ENCODE measurements at regions not wholly inside any gene's neighbourhood (a gene's known extent, or its start where the extent isn't known, plus 50 kb on each side); places are given as distances from the start of the nearest gene placed in this dataset.

DNA sequence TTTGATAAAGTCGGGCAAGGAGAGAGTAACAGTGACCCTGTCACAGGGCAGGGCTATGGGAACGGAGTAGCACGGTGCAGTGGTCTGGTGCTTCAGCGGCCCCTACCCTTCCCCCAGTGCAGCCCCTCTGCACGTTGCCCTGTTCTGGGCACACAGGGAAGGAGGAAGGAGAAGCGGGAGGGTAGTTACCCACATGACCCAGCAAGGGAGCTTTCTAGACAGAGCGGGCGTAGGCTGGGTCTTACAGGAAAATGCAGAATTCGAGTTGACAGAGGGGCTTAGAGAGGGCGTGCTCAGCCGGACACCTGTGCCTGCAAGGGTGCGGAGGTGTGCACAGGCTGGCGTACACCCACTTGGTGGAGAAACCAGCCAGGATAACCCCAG is 341.2 kb downstream of the NPHP4 start:
- no peak for TF ChIP-seq POLR2A (IDR thresholded peaks at IDR 0.05)
- TF ChIP-seq, protein P1, sequence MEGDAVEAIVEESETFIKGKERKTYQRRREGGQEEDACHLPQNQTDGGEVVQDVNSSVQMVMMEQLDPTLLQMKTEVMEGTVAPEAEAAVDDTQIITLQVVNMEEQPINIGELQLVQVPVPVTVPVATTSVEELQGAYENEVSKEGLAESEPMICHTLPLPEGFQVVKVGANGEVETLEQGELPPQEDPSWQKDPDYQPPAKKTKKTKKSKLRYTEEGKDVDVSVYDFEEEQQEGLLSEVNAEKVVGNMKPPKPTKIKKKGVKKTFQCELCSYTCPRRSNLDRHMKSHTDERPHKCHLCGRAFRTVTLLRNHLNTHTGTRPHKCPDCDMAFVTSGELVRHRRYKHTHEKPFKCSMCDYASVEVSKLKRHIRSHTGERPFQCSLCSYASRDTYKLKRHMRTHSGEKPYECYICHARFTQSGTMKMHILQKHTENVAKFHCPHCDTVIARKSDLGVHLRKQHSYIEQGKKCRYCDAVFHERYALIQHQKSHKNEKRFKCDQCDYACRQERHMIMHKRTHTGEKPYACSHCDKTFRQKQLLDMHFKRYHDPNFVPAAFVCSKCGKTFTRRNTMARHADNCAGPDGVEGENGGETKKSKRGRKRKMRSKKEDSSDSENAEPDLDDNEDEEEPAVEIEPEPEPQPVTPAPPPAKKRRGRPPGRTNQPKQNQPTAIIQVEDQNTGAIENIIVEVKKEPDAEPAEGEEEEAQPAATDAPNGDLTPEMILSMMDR (IDR thresholded peaks at IDR 0.05), result no peak

Measured in right lobe of liver (tissue), 4 donors.